Glomerular endothelial cell (primary cell): ENCODE measurements at regions not wholly inside any gene's neighbourhood (a gene's known extent, or its start where the extent isn't known, plus 50 kb on each side); places are given as distances from the start of the nearest gene placed in this dataset.

Experiments
- DNase-seq: peaks from one replicate; pipeline ENCODE4 v3.0.0-alpha.2; 2011; ENCODE audit warnings: low read depth, low spot score; ENCODE audit errors: extremely low read depth

DNA sequence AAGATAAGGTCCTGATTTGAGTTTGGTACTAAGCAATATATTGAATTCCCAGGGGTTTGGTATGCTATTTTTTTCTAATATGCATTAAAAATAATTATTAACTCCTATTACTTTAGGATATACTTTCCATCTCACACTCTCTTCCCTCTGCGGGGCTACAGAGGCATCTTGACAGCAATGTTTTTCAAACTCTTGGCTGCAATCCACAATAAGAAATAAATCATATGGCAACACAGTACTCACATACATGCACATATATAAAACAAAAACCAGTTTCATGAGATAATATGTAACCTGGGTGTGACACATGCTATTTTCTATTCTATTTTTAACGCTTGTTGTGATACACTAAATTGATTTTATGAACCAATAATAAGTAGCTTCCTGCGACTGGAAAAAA lies 189.5 kb downstream of the UNC5CL start:
- DNase-seq, result no peak

DNA sequence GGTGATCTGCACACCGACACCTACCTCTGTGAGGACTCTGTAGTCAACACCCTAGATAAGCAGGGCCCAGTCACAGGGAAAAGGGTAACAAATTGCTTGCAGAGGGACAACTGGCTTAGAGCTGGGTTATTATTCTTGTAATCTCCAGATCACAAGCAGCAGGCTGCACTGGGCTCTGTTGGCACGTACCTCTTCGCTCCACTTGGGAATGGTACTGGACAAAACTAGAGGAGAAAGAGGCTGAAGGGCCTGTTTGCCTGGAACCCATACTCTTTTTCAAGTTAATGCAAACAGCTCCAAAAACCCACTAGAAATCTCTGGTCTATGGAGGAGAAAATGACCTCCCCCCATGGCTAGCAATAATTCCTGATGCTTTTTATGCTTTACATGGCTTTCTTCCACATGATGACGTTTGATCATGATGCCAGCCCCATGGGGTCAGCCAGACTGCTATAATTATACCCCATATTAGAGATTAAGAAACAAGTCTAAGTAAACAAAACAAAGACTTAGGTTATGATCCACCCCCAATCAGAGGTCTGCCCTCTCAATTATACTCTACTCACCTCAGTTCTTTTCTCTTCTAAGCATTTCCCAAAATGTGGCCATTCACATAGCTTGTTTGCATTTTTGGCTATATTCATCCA lies 190.0 kb downstream of the UNC5CL start:
- no peak for DNase-seq

DNA sequence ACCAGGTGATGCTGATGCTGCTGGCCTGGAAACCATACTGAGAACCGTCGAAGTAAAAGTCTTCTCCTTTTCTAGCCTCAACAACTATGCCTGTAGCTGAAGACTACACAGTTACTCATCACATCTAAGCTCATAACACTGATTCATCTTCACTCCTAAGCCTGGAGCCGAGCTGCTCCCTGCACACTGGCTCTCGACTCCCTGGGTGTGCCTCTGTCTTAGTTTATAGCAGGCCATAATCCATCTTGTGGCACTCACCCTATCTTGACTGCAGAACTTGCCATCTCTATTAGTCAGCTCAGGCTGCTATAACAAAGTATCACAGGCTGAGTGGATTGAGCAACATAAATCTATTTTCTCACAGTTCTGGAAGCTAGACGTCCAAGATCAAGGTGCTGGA lies 191.0 kb downstream of the UNC5CL start:
- no peak for DNase-seq

DNA sequence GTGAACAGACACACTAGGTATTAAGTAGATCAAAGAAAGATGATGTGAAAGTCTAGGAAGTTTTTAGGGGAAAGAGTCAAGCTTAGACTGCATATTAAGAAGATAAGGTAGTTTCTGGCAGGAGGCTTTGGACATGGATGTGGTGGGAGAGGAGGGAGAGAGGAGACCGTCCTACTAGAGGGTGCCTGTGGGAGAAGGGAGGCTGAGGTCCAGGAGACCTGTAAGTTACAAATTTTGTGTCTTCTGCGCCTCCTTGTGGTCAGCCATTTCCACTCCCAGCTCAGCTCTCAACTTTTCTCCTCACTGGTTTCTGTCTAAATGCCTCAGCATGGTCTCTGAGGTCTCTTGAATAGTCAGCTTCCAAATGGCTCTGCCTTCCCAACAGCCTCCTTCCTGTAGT lies 193.5 kb downstream of the UNC5CL start:
- peak; percentile 10 for DNase-seq

DNA sequence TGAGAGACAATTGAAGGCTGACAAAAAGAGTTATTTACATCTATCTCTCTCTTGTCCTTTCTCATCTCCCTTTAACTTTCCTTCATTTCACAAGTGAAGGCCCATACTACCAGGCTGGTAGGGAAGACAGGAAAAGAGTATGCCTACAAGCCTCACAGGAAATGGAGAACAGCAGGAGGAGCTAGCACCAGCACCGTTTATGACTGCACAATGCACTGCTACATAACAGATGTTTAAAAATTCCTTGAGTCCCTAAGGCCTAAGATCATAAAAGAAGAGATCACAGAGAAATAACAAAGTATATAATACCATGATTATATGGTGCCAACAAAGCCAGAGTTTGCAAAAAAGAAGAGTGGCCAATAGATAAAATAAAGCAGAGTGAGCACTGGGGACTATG lies 194.8 kb downstream of the UNC5CL start:
- DNase-seq, result no peak

DNA sequence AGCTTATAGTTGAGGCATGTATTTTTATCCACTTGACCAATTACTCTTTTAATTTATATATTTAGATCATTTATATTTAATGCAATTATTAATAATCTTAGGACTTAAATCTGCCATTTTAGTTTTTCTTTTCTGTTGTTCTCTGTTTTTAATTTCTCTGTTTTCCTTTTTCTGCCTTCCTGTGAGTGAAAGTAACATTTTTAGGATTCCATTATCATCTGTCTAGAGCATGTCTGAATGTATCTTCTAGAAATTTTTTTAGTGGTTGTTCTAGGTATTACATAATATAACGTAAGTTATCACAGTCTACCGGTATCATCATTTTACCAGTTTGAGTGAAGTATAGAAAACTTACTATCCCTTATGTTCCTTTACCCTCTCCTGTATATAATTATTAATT lies 197.3 kb downstream of the UNC5CL start:
- DNase-seq, result no peak

DNA sequence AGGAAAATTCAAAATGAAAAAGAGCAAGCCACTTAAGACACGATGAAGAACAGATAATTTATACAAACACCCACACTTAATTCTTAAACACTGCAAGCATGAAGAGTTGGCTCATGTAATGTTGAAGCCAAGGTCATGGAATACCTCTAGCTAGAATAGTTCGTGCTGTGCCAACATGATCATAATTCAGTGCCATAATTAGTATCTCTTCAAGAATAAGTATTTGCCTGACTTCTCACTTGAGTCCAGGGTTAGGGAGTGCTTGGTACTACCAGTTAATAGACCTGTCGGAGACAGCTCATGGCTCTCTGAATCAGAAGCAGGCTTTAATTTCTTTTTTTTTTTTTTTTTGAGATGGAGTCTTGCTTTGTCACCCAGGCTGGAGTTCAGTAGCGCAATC lies 206.3 kb downstream of the UNC5CL start:
- no peak for DNase-seq

DNA sequence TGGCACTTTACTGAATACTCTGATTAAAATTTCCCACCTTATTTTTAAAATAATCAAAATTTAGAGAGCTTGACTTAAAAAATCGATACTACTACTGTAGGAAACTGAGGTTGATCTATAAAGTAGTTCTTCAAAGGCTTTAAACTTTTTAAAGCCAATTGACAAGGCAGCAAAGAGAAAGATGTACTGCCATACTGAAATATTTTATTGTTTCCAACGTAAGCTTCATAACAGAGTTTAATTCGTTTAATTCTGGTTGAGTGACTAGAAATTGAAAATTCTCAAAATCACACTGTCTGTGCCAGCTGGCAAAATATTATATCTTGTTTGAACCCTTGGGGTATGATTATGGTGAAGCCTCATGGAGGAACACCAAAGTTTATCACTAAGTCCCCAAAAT lies 207.6 kb downstream of the UNC5CL start:
- DNase-seq, result no peak

DNA sequence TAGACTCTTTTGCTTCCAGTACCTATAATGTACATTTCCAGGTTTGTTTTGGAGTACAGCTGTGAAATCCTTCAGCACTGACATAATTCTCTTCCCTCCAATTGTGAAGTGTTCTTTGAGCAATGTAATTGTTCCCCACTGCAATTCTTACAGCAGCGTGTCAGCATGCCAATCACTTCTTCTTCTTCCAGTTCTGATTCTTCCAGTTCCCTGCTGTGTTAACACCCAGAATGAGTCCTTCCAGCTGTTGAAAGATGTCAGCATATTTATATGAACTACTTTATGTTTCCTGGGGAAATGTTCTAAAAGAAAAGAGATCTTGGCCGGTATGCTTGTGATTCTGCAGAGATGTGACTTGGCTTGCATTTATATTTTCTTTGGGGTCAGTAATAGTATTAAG lies 213.9 kb downstream of the UNC5CL start:
- no peak for DNase-seq

DNA sequence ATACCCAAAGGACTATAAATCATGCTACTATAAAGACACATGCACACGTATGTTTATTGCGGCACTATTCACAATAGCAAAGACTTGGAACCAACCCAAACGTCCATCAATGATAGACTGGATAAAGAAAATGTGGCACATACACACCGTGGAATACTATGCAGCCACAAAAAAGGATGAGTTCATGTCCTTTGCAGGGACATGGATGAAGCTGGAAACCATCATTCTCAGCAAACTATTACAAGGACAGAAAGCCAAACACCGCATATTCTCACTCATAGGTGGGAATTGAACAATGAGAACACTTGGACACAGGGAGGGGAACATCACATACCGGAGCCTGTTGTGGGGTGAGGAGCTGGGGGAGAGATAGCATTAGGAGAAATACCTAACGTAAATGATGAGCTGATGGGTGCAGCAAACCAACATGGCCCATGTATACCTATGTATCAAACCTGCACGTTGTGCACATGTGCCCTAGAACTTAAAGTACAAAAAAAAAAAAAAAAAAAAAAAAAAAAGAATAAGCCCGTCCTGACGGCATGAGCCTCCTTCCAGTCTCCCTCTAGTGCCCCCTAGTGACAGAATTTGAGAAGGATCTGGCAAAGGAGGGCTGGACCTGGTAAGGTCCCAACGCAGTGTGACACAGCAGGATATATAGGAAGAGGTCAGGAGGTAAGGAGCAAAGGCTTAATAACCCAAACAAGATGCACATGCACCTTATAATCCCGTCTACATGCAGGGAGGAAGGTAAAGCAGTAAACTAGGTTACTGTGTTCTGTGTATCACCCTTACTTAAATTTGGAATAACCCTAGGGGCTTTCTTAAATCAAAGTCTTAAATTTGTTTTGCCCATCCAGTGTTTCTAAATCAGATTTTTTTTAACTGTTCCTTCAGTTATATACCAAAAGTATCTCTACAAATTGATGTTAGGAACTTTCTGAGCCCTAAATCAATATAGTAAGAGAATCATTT lies 214.8 kb downstream of the UNC5CL start:
- DNase-seq, result peak; percentile 7

DNA sequence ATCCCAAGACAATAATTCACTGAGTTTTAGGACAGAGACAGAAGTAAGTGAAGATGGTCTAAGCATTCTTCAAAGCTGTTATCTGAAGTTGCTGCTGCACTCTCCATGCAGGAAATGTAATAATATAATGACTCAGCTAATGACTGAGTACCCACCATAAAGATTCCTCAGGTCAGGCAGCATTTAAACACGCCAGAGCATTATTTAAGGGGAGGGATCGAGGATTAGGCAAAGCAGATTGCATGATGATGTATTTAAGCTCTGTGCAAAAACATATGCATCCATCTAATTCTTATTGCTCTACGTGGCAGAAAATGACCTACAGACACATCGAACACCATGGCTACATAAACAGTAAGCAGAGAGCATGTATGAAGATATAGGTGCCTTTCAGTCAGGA lies 216.4 kb downstream of the UNC5CL start:
- DNase-seq, result no peak

DNA sequence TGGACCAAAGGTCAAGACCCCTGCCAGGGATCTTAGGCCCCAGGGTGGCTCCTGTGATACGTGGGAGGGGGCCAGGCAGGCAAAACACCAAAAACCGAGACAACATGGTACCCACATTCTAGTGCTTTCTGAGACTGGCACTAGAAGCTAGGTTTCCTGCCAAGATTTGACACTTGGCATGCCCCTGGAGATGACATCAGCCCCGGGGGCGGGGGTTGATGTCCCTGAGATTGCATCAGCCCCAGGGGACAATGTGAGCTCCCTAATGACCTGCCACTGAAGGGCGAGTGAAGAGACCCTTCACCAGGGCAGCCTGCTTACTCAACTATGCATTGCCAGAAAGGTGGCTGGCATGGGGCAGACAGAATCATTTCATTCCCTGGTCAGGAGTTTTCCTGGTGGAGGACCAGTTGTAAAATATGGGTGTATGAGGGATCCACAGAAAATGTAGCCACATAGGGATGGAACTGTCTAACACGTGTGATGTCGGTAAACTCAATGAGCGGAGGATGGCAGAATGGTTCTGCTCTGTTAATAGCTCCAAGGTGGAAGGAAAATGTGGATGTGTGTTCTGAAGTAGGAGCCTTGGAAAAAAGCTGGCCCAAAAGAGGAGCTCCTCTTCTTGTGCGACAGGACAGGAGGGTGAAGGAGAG lies 219.7 kb downstream of the UNC5CL start:
- no peak for DNase-seq

DNA sequence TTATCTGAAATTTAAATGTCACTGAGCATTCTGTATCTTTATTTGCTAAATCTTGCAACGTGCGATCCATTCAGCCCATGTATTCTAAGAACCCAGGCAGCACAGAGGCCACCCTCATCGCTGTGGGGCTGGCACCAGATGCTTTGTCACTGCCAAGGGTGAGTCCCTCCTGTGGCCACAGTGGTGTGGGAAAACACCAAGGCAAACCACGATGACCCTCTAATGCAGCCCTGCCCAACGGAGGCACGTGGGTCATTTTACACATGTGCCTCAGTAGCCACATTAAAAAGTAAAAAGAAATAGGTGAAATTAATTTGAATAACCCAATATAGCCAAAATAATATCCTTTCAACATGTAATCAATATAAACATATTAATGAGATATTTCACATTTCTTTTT lies 221.7 kb downstream of the UNC5CL start:
- no peak for DNase-seq

DNA sequence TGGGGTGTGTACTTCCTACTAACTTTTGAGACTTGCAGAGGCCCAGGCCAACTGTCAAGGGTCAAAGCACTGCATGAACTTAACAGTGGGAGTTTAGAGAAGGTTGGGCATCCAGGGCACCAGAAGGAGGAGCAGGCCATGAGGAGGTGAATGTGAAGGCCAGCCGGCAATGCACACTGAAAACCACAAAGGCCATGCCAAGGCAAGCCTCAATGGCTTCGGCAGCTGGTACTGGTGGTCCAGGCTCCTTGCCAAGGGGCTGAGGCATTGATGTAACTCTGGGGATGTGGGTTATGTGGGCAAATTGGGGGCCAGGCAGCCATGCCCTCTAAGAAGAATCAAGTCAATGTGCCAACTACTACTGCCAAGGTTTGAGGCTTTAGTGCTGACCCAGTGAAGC lies 222.4 kb downstream of the UNC5CL start:
- DNase-seq, result no peak

DNA sequence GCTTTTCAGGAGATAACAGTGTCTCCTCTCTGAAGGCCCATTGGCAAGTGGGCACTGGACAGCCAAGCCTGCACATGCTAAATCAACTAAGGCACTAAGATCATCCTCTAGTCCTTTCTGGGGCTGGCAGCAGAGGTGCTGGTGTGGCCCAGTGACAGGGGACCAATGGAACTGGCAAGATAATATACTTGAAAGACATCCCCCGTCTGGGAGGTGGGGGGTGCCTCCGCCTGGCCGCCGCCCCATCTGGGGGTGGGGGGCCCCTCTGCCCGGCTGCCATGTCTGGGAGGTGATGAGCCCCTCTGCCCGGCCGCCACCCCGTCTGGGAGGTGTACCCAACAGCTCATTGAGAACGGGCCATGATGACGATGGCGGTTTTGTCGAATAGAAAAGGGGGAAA lies 223.3 kb downstream of the UNC5CL start:
- DNase-seq, result no peak

DNA sequence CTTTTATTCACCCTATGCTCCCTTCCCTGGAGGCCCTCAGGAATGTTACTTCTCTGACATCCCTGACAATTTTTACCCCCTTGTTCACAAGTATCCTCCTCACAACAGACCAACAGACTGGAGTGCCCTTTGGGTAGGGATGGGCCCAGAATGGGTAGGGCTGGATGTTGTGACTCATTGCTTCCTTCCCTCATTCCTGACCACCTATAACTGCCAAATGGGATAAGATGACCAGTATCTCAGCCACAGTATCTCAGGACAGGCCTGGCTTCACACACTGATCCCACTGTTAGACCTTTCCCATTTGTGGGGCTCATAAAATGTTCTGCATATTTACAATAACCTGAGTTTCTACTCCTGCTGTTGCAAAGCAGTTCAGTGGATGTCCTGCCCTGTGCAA lies 223.0 kb upstream of the LRFN2 start:
- DNase-seq, result no peak

DNA sequence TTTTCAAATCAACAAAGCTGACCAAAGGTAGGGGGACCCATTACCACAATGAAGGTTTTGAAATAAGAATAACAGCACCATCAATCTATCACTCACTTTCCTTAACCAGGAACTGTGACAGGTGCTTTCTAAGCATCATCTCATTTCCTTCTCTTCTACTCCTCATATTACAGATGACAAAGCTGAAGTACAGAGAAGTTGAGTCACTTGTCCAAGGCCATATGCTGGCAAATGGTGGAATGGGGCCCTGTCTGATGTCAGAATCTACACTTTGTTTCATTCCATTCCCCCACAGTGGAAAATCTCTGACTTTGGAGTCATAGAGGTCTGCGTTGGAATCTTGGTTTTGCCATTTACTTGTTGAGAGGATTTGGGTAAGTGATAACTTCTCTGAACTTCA lies 222.5 kb upstream of the LRFN2 start:
- no peak for DNase-seq

DNA sequence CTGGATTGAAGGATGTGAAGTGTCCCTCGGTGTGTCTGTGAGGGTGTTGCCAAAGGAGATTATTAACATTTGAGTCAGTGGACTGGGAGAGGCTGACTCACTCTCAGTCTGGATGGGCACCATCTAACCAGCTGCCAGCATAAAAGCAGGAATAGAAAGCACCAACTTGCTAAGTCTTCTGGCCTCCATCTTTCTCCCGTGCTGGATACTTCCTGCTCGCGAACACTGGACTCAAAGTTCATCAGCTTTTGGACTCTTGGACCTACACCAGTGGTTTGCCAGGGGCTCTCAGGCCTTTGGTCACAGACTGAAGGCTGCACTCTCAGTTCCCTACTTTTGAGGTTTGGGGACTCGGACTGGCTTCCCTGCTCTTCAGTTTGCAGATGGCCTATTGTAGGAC lies 220.3 kb upstream of the LRFN2 start:
- no peak for DNase-seq

DNA sequence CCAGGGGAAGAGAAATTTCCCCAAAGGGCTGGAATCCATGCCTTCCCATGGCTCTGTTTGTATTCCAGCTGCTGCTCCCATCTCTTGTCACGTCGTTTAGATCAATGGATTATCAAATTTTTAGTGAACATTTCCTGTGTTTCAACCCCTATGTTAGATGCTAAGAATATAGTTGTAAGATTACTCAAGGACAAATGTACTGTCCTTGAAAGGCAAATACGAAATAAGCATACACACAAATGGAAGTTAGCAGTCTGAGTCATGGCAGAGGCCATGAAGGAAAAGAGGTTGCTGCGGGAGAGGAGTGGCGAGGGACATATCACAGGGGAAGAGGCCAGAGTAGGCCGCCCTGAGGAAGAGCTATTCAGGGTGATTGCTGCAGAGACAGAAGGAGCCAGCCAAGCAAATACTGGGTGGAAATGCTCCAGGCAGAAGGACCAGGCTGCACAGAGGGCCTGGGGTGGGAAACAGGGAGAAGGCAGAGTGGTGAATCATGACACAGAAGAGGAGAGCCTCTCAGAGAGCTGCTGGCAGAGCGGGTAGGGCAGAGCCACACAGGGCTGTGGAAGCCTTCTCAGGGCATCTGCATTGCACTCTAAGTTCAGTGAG lies 219.2 kb upstream of the LRFN2 start:
- no peak for DNase-seq

DNA sequence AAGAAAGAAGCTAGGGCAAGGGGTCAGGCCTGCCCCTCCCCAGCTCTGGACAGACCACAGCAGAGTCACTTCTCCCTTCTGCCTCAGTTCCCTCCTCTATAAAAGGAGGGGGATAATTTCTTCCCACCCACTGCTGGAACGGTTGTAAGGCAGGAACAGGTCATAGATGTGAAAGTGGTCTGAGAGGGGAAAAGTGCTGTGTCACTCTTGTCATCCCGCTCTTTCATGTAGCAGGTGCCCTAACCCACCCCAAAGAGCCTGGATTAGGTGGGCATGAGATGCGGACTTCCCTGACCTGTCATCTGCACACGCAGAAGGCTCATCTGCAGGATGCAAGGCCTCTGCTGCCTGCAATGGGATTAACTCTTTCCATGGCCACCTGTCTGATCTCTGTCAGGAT lies 218.2 kb upstream of the LRFN2 start:
- no peak for DNase-seq

DNA sequence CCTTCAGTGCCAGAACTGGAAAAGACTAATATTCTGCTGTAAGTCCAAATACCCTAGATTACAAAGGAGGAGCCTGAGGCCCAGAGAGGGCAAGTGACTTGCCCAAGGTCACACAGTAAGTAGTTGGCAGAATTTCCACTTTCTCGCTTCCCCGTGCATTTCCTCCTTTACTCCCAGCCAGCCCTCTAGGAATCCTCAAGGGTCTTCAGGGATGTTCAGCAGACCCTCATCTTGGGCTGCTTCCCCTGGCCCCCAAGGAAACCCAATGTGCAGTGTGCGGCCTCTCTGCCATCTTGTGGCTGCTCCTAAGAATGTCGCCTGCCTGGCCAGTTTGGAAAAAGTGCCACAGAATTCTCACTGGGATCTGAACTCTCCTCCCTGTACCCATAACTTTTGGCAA lies 217.7 kb upstream of the LRFN2 start:
- no peak for DNase-seq
